ENCODE measurements at regions not wholly inside any gene's neighbourhood (a gene's known extent, or its start where the extent isn't known, plus 50 kb on each side); places are given as distances from the start of the nearest gene placed in this dataset.

- Histone ChIP-seq H3K4me1 (ENCODE audit: insufficient read depth, poor library complexity, severe bottlenecking) (no peaks in the 10 kb centered on the region), H3K27ac (ENCODE audit: poor library complexity, severe bottlenecking) (no peak overlapping the region), H3K4me3 (ENCODE audit: severe bottlenecking) (no peak overlapping the region), H3K9me3 (ENCODE audit: severe bottlenecking) (no peaks in the 10 kb centered on the region), H3K36me3 (ENCODE audit: low read depth) (no peaks in the 10 kb centered on the region), H3K27me3 (ENCODE audit: insufficient read depth, poor library complexity, severe bottlenecking) (no peaks in the 10 kb centered on the region)
- ATAC-seq (ENCODE audit: low read depth) (no peak), DNase-seq (ENCODE audit: low spot score) (no peak)
- TF ChIP-seq CTCF (IDR thresholded peaks at IDR 0.05; ENCODE audit: poor library complexity, severe bottlenecking), result no peak
Measured at GRCh38 chr6:33925210-33925609, 121.4 kb upstream of the MLN start.

GRCh38 chr6:33924681-33925080, 120.9 kb upstream of the MLN start:
- Histone ChIP-seq H3K4me1 (ENCODE audit: insufficient read depth, poor library complexity, severe bottlenecking) (no peaks in the 10 kb centered on the region), H3K9me3 (ENCODE audit: severe bottlenecking) (no peaks in the 10 kb centered on the region), H3K27me3 (ENCODE audit: insufficient read depth, poor library complexity, severe bottlenecking) (no peaks in the 10 kb centered on the region), H3K27ac (ENCODE audit: poor library complexity, severe bottlenecking) (no peak overlapping the region), H3K4me3 (ENCODE audit: severe bottlenecking) (no peak overlapping the region), H3K36me3 (ENCODE audit: low read depth) (no peaks in the 10 kb centered on the region)
- no peak for TF ChIP-seq CTCF (IDR thresholded peaks at IDR 0.05; ENCODE audit: poor library complexity, severe bottlenecking)
- DNase-seq (ENCODE audit: low spot score), result no peak
- ATAC-seq (ENCODE audit: low read depth), result no peak

GRCh38 chr6:33923857-33924514, 120.2 kb upstream of the MLN start:
- no peak for TF ChIP-seq CTCF (IDR thresholded peaks at IDR 0.05; ENCODE audit: poor library complexity, severe bottlenecking)
- ATAC-seq (ENCODE audit: low read depth), result no peak
- Histone ChIP-seq H3K4me1 (ENCODE audit: insufficient read depth, poor library complexity, severe bottlenecking) (no peaks in the 10 kb centered on the region), H3K36me3 (ENCODE audit: low read depth) (no peaks in the 10 kb centered on the region), H3K9me3 (ENCODE audit: severe bottlenecking) (no peaks in the 10 kb centered on the region), H3K27me3 (ENCODE audit: insufficient read depth, poor library complexity, severe bottlenecking) (no peaks in the 10 kb centered on the region), H3K4me3 (ENCODE audit: severe bottlenecking) (no peak overlapping the region), H3K27ac (ENCODE audit: poor library complexity, severe bottlenecking) (no peak overlapping the region)
- DNase-seq (ENCODE audit: low spot score), result no peak

- H3K27me3 ChIP-seq (ENCODE audit: insufficient read depth, poor library complexity, severe bottlenecking), result no peaks in the 10 kb centered on the region
- no peak overlapping the region for H3K4me3 ChIP-seq (ENCODE audit: severe bottlenecking)
- H3K4me1 ChIP-seq (ENCODE audit: insufficient read depth, poor library complexity, severe bottlenecking), result no peaks in the 10 kb centered on the region
- H3K36me3 ChIP-seq (ENCODE audit: low read depth), result no peaks in the 10 kb centered on the region
- DNase-seq (ENCODE audit: low spot score) (no peak), ATAC-seq (ENCODE audit: low read depth) (no peak)
- no peak for TF ChIP-seq CTCF (IDR thresholded peaks at IDR 0.05; ENCODE audit: poor library complexity, severe bottlenecking)
- H3K27ac ChIP-seq (ENCODE audit: poor library complexity, severe bottlenecking), result no peak overlapping the region
- no peaks in the 10 kb centered on the region for H3K9me3 ChIP-seq (ENCODE audit: severe bottlenecking)
Measured at GRCh38 chr6:33921745-33922144, 117.9 kb upstream of the MLN start.

- no peaks in the 10 kb centered on the region for H3K27me3 ChIP-seq (ENCODE audit: insufficient read depth, poor library complexity, severe bottlenecking)
- no peaks in the 10 kb centered on the region for H3K4me1 ChIP-seq (ENCODE audit: insufficient read depth, poor library complexity, severe bottlenecking)
- H3K4me3 ChIP-seq (ENCODE audit: severe bottlenecking), result no peak overlapping the region
- no peak overlapping the region for H3K27ac ChIP-seq (ENCODE audit: poor library complexity, severe bottlenecking)
- H3K9me3 ChIP-seq (ENCODE audit: severe bottlenecking), result no peaks in the 10 kb centered on the region
- ATAC-seq (ENCODE audit: low read depth) (no peak), DNase-seq (ENCODE audit: low spot score) (no peak)
- no peaks in the 10 kb centered on the region for H3K36me3 ChIP-seq (ENCODE audit: low read depth)
- TF ChIP-seq CTCF (IDR thresholded peaks at IDR 0.05; ENCODE audit: poor library complexity, severe bottlenecking), result no peak
Measured at GRCh38 chr6:33918175-33918695, 114.4 kb upstream of the MLN start.

All from RWPE2 (cell line).